ENCODE measurements at regions not wholly inside any gene's neighbourhood (a gene's known extent, or its start where the extent isn't known, plus 50 kb on each side); places are given as distances from the start of the nearest gene placed in this dataset.

DNA sequence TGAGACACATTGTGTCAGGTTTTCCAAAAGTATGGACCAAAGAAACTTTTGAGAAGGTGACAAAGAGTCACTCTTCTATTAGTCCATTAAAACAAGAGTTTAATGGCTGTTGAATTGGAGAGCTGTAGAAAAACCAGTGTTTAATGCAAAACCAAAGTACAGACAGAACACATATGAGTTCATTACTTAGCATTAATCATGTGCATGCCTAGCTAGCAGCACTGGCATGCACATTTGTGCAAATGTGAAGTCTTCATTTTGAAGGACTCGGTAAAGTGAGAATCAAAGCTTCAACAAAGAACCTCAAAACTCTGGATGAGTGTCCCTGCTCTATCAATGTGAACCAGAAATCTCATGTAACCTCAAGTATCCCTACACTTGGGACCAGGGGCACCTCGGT, 256.3 kb upstream of the PPARGC1A start:
- FAIRE-seq (no peak), DNase-seq (ENCODE audit: low read depth, low spot score) (no peak)
- H3K4me1 ChIP-seq (ENCODE audit: control insufficient read depth, extremely low read depth, insufficient read depth, low read length), result no peaks in the 10 kb centered on the region
- no TSS peak for BruUV-seq (replicated peaks)
- H3K36me3 ChIP-seq (ENCODE audit: control insufficient read depth in 2 of 2, extremely low read depth in 1 of 2, insufficient read depth in 2 of 2, low read length in 2 of 2), result no peaks in the 10 kb centered on the region
- H3K79me2 ChIP-seq (ENCODE audit: control insufficient read depth, insufficient read depth, low read length), result no peaks in the 10 kb centered on the region
- no peaks in the 10 kb centered on the region for H3K9me1 ChIP-seq (replicated peaks; ENCODE audit: control insufficient read depth, extremely low read depth, insufficient read depth, low read length)
- no peak overlapping the region for H3K4me2 ChIP-seq (ENCODE audit: insufficient read depth, low read length)
- no peak overlapping the region for H3K9ac ChIP-seq (replicated peaks; ENCODE audit: extremely low read depth, insufficient read depth, low read length)
- H2AFZ ChIP-seq (ENCODE audit: low read depth, low read length), result no peak overlapping the region
- no peak overlapping the region for H3K4me3 ChIP-seq (replicated peaks in 1 of 3; ENCODE audit: insufficient read depth in 1 of 3, low read depth in 1 of 3, low read length in 3 of 3)
- H3K27ac ChIP-seq (ENCODE audit: insufficient read depth, low read depth, low read length), result no peak overlapping the region
- dilution Hi-C loops (cut with MboI; ENCODE audit: extremely low pct_ligation_motif_present, low sequenced_read_pairs) (no loop called here), intact Hi-C loops (cut with micrococcal nuclease) (no loop called here)
- no peaks in the 10 kb centered on the region for H3K27me3 ChIP-seq (ENCODE audit: control insufficient read depth in 2 of 2, insufficient read depth in 2 of 2, low read length in 2 of 2)
- no peaks in the 10 kb centered on the region for H3K9me3 ChIP-seq (replicated peaks; ENCODE audit: control insufficient read depth, insufficient read depth, low read length)
- TF ChIP-seq EZH2 (IDR thresholded peaks at IDR 0.05; ENCODE audit: borderline replicate concordance, low read depth, low read length, severe bottlenecking) (no peak), MYC (IDR thresholded peaks at IDR 0.05; ENCODE audit: low read depth, low read length) (no peak), POLR2A (IDR thresholded peaks at IDR 0.05; ENCODE audit: low read depth, low read length) (no peak), FOS (IDR thresholded peaks at IDR 0.05; ENCODE audit: borderline replicate concordance, insufficient read depth, low read length) (no peak), JUN (IDR thresholded peaks at IDR 0.05; ENCODE audit: borderline replicate concordance, insufficient read depth, insufficient read length, low read depth) (no peak), CTCF (IDR thresholded peaks at IDR 0.05; ENCODE audit: extremely low read depth in 1 of 2, insufficient read depth in 1 of 2, low read depth in 1 of 2, low read length in 2 of 2) (no peak), GATA2 (IDR thresholded peaks at IDR 0.05; ENCODE audit: insufficient read depth, insufficient read length, low read depth, low read length) (no peak), POLR2AphosphoS5 (IDR thresholded peaks at IDR 0.05; ENCODE audit: insufficient read depth, low read depth, low read length) (no peak)
- TF ChIP-seq, protein P1, sequence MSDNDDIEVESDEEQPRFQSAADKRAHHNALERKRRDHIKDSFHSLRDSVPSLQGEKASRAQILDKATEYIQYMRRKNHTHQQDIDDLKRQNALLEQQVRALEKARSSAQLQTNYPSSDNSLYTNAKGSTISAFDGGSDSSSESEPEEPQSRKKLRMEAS (IDR thresholded peaks at IDR 0.05; ENCODE audit: insufficient read depth, insufficient read length), result no peak
- ChIA-PET POLR2A (no interaction called here), CTCF (no interaction called here)
- H4K20me1 ChIP-seq (replicated peaks; ENCODE audit: control insufficient read depth, extremely low read depth, insufficient read depth, low read length), result no peaks in the 10 kb centered on the region

All from endothelial cell of umbilical vein (primary cell).